ENCODE measurements at regions not wholly inside any gene's neighbourhood (a gene's known extent, or its start where the extent isn't known, plus 50 kb on each side); places are given as distances from the start of the nearest gene placed in this dataset.

DNA sequence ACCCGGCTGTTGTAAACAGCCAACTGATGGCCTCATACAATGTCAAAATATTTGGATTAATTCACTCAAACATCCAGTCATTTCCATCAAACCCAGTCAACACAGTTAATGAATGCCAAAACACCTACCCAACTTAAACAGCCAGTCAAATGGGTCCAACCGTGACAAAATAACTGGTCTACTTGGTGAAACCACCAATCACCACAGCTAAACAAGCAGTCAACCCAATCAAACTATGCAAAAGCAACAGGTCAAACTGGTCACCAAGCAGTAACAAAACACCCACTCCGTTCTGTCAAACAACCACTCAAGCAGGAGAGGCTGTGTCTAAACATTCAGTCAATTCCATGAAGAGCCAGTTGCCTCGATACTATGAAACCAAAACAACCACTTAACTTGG, 119.2 kb downstream of the FOXD2 start:
- H3K27me3 ChIP-seq (ENCODE audit: insufficient read depth, low read length, poor library complexity, severe bottlenecking), result no peaks in the 10 kb centered on the region
- no peaks in the 10 kb centered on the region for H4K20me1 ChIP-seq (ENCODE audit: insufficient read depth, low read length, poor library complexity, severe bottlenecking)
- no peaks in the 10 kb centered on the region for H3K36me3 ChIP-seq (ENCODE audit: insufficient read depth, low read length)
- H3K4me3 ChIP-seq (ENCODE audit: low read length, poor library complexity, severe bottlenecking), result no peak overlapping the region
- TF ChIP-seq EZH2phosphoT487 (IDR thresholded peaks at IDR 0.05; ENCODE audit: borderline replicate concordance), result no peak
- TF ChIP-seq, protein P1, sequence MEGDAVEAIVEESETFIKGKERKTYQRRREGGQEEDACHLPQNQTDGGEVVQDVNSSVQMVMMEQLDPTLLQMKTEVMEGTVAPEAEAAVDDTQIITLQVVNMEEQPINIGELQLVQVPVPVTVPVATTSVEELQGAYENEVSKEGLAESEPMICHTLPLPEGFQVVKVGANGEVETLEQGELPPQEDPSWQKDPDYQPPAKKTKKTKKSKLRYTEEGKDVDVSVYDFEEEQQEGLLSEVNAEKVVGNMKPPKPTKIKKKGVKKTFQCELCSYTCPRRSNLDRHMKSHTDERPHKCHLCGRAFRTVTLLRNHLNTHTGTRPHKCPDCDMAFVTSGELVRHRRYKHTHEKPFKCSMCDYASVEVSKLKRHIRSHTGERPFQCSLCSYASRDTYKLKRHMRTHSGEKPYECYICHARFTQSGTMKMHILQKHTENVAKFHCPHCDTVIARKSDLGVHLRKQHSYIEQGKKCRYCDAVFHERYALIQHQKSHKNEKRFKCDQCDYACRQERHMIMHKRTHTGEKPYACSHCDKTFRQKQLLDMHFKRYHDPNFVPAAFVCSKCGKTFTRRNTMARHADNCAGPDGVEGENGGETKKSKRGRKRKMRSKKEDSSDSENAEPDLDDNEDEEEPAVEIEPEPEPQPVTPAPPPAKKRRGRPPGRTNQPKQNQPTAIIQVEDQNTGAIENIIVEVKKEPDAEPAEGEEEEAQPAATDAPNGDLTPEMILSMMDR (conservative IDR thresholded peaks at IDR 0.05; ENCODE audit: low read length), result no peak
- no peaks in the 10 kb centered on the region for H3K9me2 ChIP-seq (replicated peaks; ENCODE audit: low read depth, low read length)
- H3F3A ChIP-seq (ENCODE audit: low read depth), result no peaks in the 10 kb centered on the region
- no peak overlapping the region for H3K4me2 ChIP-seq (ENCODE audit: low read depth, low read length, poor library complexity, severe bottlenecking)
- no peaks in the 10 kb centered on the region for H3K4me1 ChIP-seq (ENCODE audit: insufficient read depth, low read length, poor library complexity, severe bottlenecking)
- no peaks in the 10 kb centered on the region for H3K79me2 ChIP-seq (ENCODE audit: insufficient read depth, low read length)
- no peaks in the 10 kb centered on the region for H3K9me3 ChIP-seq (ENCODE audit: insufficient read depth, low read depth, low read length)
- H2AFZ ChIP-seq (ENCODE audit: low read length), result no peak overlapping the region
- H3K9ac ChIP-seq (ENCODE audit: low read depth, low read length, poor library complexity, severe bottlenecking), result no peak overlapping the region

- Histone ChIP-seq H4K20me1 (ENCODE audit: insufficient read depth, low read length, poor library complexity, severe bottlenecking) (no peaks in the 10 kb centered on the region), H3F3A (ENCODE audit: low read depth) (no peaks in the 10 kb centered on the region), H3K79me2 (ENCODE audit: insufficient read depth, low read length) (no peaks in the 10 kb centered on the region), H3K36me3 (ENCODE audit: insufficient read depth, low read length) (no peaks in the 10 kb centered on the region), H3K4me3 (ENCODE audit: low read length, poor library complexity, severe bottlenecking) (no peak overlapping the region), H3K27me3 (ENCODE audit: insufficient read depth, low read length, poor library complexity, severe bottlenecking) (no peaks in the 10 kb centered on the region), H3K4me1 (ENCODE audit: insufficient read depth, low read length, poor library complexity, severe bottlenecking) (no peaks in the 10 kb centered on the region), H3K9me3 (ENCODE audit: insufficient read depth, low read depth, low read length) (no peaks in the 10 kb centered on the region), H3K9ac (ENCODE audit: low read depth, low read length, poor library complexity, severe bottlenecking) (no peak overlapping the region), H3K4me2 (ENCODE audit: low read depth, low read length, poor library complexity, severe bottlenecking) (no peak overlapping the region), H2AFZ (ENCODE audit: low read length) (no peak overlapping the region), H3K9me2 (replicated peaks; ENCODE audit: low read depth, low read length) (no peaks in the 10 kb centered on the region)
- no peak for TF ChIP-seq EZH2phosphoT487 (IDR thresholded peaks at IDR 0.05; ENCODE audit: borderline replicate concordance)
- TF ChIP-seq, protein P1 (conservative IDR thresholded peaks at IDR 0.05; ENCODE audit: low read length), result no peak
Measured at GRCh38 chr1:47558601-47559593, 121.1 kb downstream of the FOXD2 start.

DNA sequence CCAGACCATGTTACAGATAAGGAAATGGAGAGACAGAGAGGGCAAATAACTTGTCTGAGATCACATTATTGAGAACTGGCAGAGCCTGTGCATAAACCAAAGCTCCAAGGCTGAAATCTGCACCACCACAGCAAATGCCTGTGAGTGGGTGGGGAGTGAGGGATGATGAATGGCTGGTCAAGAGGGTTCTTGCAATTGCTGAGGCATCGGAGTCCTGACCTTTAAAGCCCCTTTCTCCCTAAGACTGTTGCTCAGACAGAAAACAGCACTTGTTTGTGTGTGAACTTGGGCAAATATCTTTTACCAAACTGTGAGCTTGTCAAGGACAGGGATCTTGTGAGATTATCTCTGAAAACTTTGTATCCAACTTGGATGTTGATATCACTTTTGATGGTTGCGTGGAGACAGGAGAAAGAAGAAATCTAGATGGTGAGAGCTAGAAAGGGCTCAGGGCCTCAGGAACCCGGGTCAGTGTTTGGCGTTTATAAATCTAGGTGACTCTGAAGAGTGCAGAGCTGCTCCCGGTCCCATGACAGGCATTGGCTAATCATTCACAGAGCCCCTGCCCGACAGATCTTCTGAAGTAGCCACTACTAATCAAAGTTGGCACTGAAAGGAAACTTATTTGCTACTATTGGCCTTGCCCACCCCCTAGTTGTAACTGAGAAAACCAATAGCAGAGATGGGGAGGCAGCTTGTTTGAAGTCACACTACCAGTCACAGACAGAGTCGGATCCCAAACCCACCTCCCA, 122.3 kb downstream of the FOXD2 start:
- H3K9me3 ChIP-seq (ENCODE audit: insufficient read depth, low read depth, low read length), result no peaks in the 10 kb centered on the region
- no peak overlapping the region for H3K4me2 ChIP-seq (ENCODE audit: low read depth, low read length, poor library complexity, severe bottlenecking)
- H3K27me3 ChIP-seq (ENCODE audit: insufficient read depth, low read length, poor library complexity, severe bottlenecking), result no peaks in the 10 kb centered on the region
- no peak overlapping the region for H3K9ac ChIP-seq (ENCODE audit: low read depth, low read length, poor library complexity, severe bottlenecking)
- H3F3A ChIP-seq (ENCODE audit: low read depth), result no peaks in the 10 kb centered on the region
- H3K4me1 ChIP-seq (ENCODE audit: insufficient read depth, low read length, poor library complexity, severe bottlenecking), result no peaks in the 10 kb centered on the region
- H3K4me3 ChIP-seq (ENCODE audit: low read length, poor library complexity, severe bottlenecking), result no peak overlapping the region
- no peaks in the 10 kb centered on the region for H3K36me3 ChIP-seq (ENCODE audit: insufficient read depth, low read length)
- no peak overlapping the region for H2AFZ ChIP-seq (ENCODE audit: low read length)
- no peaks in the 10 kb centered on the region for H3K79me2 ChIP-seq (ENCODE audit: insufficient read depth, low read length)
- no peak for TF ChIP-seq EZH2phosphoT487 (IDR thresholded peaks at IDR 0.05; ENCODE audit: borderline replicate concordance)
- H3K9me2 ChIP-seq (replicated peaks; ENCODE audit: low read depth, low read length), result no peaks in the 10 kb centered on the region
- H4K20me1 ChIP-seq (ENCODE audit: insufficient read depth, low read length, poor library complexity, severe bottlenecking), result no peaks in the 10 kb centered on the region

All from Loucy (cell line).